OCI-LY7 (cell line): ENCODE measurements at regions not wholly inside any gene's neighbourhood (a gene's known extent, or its start where the extent isn't known, plus 50 kb on each side); places are given as distances from the start of the nearest gene placed in this dataset.

Experiments
- BruUV-seq: library from RNA; stranded (reverse); fragments of 400-500 nt; replicated peaks from 2 replicates; lab custom pipeline; 2021; lab: Mats Ljungman, UMichigan
- CTCF ChIA-PET: fragments of 300-600 bp; sonication (Branson Sonifier 250); formaldehyde crosslinking; loops from one replicate; lab custom pipeline; 2022; ENCODE audit warnings: antibody characterized with exemption; ENCODE audit not compliant: unreplicated experiment; lab: Charles Lee
- POLR2A ChIA-PET: fragments of 300-600 bp; sonication (Branson Sonifier 250); formaldehyde crosslinking; loops from one replicate; lab custom pipeline; 2022; ENCODE audit warnings: antibody characterized with exemption; lab: Charles Lee
- DNase-seq: peaks from one replicate; pipeline ENCODE4 v3.0.0-alpha.2; 2015; ENCODE audit warnings: low spot score
- H2AFZ ChIP-seq: fragments of 200-600 bp; sonication (generic), shearing (Covaris generic); 2 replicates; pipeline ENCODE4 v1.6.1; 2014; ENCODE audit warnings: mild to moderate bottlenecking, antibody characterized with exemption, low read length, moderate library complexity
- H3K27ac ChIP-seq: fragments of 200-600 bp; sonication (generic); 2 replicates; pipeline ENCODE4 v1.5.1; 2014; ENCODE audit warnings: mixed run types, low read depth, mild to moderate bottlenecking, moderate library complexity, low read length, inconsistent platforms; ENCODE audit not compliant: poor library complexity, severe bottlenecking
- H3K36me3 ChIP-seq: fragments of 200-600 bp; sonication (generic); 2 replicates; pipeline ENCODE4 v1.6.1; 2014; ENCODE audit warnings: mild to moderate bottlenecking, antibody characterized with exemption, low read length, moderate library complexity, mixed read lengths; ENCODE audit not compliant: insufficient read depth
- H3K4me1 ChIP-seq: fragments of 200-600 bp; sonication (generic); 2 replicates; pipeline ENCODE4 v1.5.1; 2014; ENCODE audit warnings: mild to moderate bottlenecking, low read length; ENCODE audit not compliant: insufficient read depth, poor library complexity, severe bottlenecking
- H3K4me2 ChIP-seq: fragments of 200-600 bp; sonication (generic); 2 replicates; pipeline ENCODE4 v1.6.1; 2014; ENCODE audit warnings: mild to moderate bottlenecking, low read length
- H3K4me3 ChIP-seq: fragments of 200-600 bp; sonication (generic); 2 replicates; pipeline ENCODE4 v1.5.1; 2014; ENCODE audit warnings: mild to moderate bottlenecking, low read depth, low read length; ENCODE audit not compliant: poor library complexity, severe bottlenecking
- H3K79me2 ChIP-seq: fragments of 200-600 bp; sonication (generic); 2 replicates; pipeline ENCODE4 v1.6.1; 2016; ENCODE audit warnings: low read depth, mild to moderate bottlenecking, low read length, moderate library complexity, mixed read lengths; ENCODE audit not compliant: insufficient read depth
- H3K9me2 ChIP-seq: fragments of 200-600 bp; sonication (generic); 2 replicates; pipeline ENCODE4 v1.6.1; 2016; ENCODE audit warnings: mild to moderate bottlenecking, low read length, mixed read lengths; ENCODE audit not compliant: insufficient read depth
- H3K9me3 ChIP-seq: fragments of 200-600 bp; sonication (generic); 2 replicates; pipeline ENCODE4 v1.6.1; 2014; ENCODE audit warnings: mild to moderate bottlenecking, mixed run types, low read length, mixed read lengths
- H4K20me1 ChIP-seq: fragments of 200-600 bp; sonication (generic); 2 replicates; pipeline ENCODE4 v1.6.1; 2014; ENCODE audit warnings: mild to moderate bottlenecking, antibody characterized with exemption, low read length, moderate library complexity, mixed read lengths; ENCODE audit not compliant: insufficient read depth
- CTCF ChIP-seq: fragments of 200-600 bp; sonication (generic); conservative IDR thresholded peaks from 2 replicates; pipeline ENCODE4 v1.5.1; 2014; ENCODE audit warnings: mild to moderate bottlenecking, antibody characterized with exemption, low read length, moderate library complexity, mixed read lengths
- EZH2phosphoT487 ChIP-seq: fragments of 200-600 bp; sonication (generic); IDR thresholded peaks from 2 replicates; pipeline ENCODE4 v1.6.1; 2018; ENCODE audit warnings: low read depth, borderline replicate concordance, mild to moderate bottlenecking, mixed run types, antibody characterized with exemption, low read length, moderate library complexity, mixed read lengths
- intact Hi-C: fragments of 100-400 bp; cut with micrococcal nuclease; formaldehyde crosslinking; loops from one replicate; pipeline ENCODE4 v1.10.0; 2022; ENCODE audit not compliant: unreplicated experiment

- no peak for DNase-seq
- intact Hi-C loops: no loop called here
- no peaks in the 10 kb centered on the region for H3K4me1 ChIP-seq
- no peaks in the 10 kb centered on the region for H3K9me3 ChIP-seq
- no peaks in the 10 kb centered on the region for H3K36me3 ChIP-seq
- no peak overlapping the region for H3K4me3 ChIP-seq
- no peaks in the 10 kb centered on the region for H3K9me2 ChIP-seq
- H4K20me1 ChIP-seq: no peaks in the 10 kb centered on the region
- H3K4me2 ChIP-seq: no peak overlapping the region
- H2AFZ ChIP-seq: no peak overlapping the region
- TF ChIP-seq EZH2phosphoT487 (no peak), CTCF (no peak)
- ChIA-PET CTCF (interaction anchor here (1.1 kb wide), 1 partner anchor 337 kb away, joined by 3 read pairs; no protein-coding TSS in a partner anchor), POLR2A (interaction anchor here (0.6 to 2.4 kb wide), 4 partner anchors 8 to 406 kb away, joined by 3 to 11 read pairs (median 3); no protein-coding TSS in a partner anchor)
- BruUV-seq: no TSS peak
- no peaks in the 10 kb centered on the region for H3K79me2 ChIP-seq
- H3K27ac ChIP-seq: no peak overlapping the region
These were observed 138.2 kb upstream of the DNAJC10 start for GRCh38 chr2:182577816-182578215.

DNA sequence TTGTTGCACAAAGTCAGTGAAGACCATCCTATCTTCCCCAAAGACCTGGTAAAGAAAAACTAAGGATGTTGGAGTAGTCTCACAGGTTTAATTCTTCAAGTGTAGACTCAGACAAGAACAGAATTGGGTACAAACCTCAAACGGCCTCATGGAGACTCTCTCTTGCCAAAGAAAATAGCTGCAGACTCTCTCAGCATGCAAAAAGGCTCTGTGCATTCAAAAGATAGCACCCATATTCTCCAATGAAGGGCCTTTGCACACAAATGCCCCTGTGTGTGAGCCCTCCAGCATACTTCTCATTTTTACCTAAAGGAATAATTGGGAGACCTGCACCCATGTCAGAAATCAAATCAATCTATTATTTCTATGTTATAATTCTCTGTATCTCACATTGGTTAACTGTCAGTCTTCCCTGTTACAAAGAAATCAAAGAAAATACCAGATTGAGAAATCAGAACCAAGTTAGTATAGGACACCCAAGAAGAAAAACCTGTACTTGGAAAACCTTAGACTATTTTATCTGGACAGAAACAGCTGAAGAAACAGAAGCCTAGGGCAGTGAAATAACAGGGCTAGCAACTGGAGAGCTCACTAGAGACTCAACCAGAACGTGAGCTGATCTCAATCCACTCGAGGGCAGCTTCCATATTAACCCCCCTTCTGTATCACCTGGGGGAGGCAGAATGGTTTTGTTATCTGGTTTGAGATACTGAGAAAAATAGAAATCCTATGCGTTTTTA lies 134.7 kb upstream of the DNAJC10 start:
- Histone ChIP-seq H3K9me2 (no peaks in the 10 kb centered on the region), H2AFZ (no peak overlapping the region), H3K79me2 (no peaks in the 10 kb centered on the region), H3K4me1 (no peaks in the 10 kb centered on the region), H3K36me3 (no peaks in the 10 kb centered on the region), H3K4me2 (no peak overlapping the region), H3K9me3 (no peaks in the 10 kb centered on the region), H3K27ac (no peak overlapping the region), H4K20me1 (no peaks in the 10 kb centered on the region), H3K4me3 (no peak overlapping the region)
- intact Hi-C loops: no loop called here
- BruUV-seq: no TSS peak
- DNase-seq: no peak
- POLR2A ChIA-PET: interaction anchor here (1.3 kb wide), 1 partner anchor 10 kb away, joined by 10 read pairs; no protein-coding TSS in a partner anchor
- TF ChIP-seq CTCF: no peak
- no peak for TF ChIP-seq EZH2phosphoT487
- CTCF ChIA-PET: no interaction called here

DNA sequence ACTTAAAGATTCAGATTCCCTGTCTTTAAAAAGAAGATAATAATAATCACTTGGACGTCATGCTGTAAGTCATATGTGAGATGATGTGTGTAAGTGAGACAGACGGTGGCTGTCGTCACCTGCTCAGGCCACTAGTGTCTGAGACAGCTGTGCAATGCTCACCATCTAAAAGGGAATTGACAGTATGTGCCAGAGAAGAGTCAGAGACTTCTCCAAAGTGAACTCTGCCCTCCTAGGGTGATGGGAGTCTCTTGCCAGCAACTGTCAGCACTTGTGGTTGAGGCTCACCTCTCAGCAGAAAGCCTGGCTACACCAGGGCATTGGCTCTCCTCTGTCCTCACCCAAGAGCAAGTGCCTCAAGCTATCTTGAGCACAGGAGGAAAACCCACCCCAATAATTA lies 131.6 kb upstream of the DNAJC10 start:
- BruUV-seq: no TSS peak

More for the DNA sequence above, 131.6 kb upstream of the DNAJC10 start:
- TF ChIP-seq EZH2phosphoT487: no peak
- TF ChIP-seq CTCF: no peak
- Histone ChIP-seq H4K20me1 (no peaks in the 10 kb centered on the region), H3K9me3 (no peaks in the 10 kb centered on the region), H2AFZ (no peak overlapping the region), H3K4me3 (no peak overlapping the region), H3K79me2 (no peaks in the 10 kb centered on the region), H3K27ac (no peak overlapping the region), H3K4me2 (no peak overlapping the region), H3K36me3 (no peaks in the 10 kb centered on the region), H3K9me2 (no peaks in the 10 kb centered on the region), H3K4me1 (no peaks in the 10 kb centered on the region)
- no peak for DNase-seq
- ChIA-PET CTCF (no interaction called here), POLR2A (interaction anchor here (0.6 to 0.7 kb wide), 3 partner anchors 76 to 905 kb away, joined by 3 to 4 read pairs (median 3); no protein-coding TSS in a partner anchor)
- intact Hi-C loops: no loop called here
